ENCODE measurements at regions not wholly inside any gene's neighbourhood (a gene's known extent, or its start where the extent isn't known, plus 50 kb on each side); places are given as distances from the start of the nearest gene placed in this dataset.

GRCh38 chr10:89923661-89924060 is 222.3 kb downstream of the KIF20B start:
- no peaks in the 10 kb centered on the region for H3K4me1 ChIP-seq
- no peak for DNase-seq
- H3K27me3 ChIP-seq: no peaks in the 10 kb centered on the region
- TF ChIP-seq POLR2A (IDR thresholded peaks at IDR 0.05) (no peak), CTCF (IDR thresholded peaks at IDR 0.05) (no peak)
- 72 to 73% methylated on average over 1 of the region's 1 CpG for WGBS, 2 donors
- H3K27ac ChIP-seq: no peak overlapping the region
- H3K9me3 ChIP-seq: no peaks in the 10 kb centered on the region
- H3K36me3 ChIP-seq: no peaks in the 10 kb centered on the region
- intact Hi-C loops (cut with DNase I): no loop called here
- no peak overlapping the region for H3K4me3 ChIP-seq

- 46 to 63% methylated on average over 1 of the region's 1 CpG for WGBS, 2 donors
- H3K9me3 ChIP-seq: no peaks in the 10 kb centered on the region
- DNase-seq: no peak
- intact Hi-C loops (cut with DNase I): no loop called here
- H3K4me1 ChIP-seq: no peaks in the 10 kb centered on the region
- TF ChIP-seq POLR2A (IDR thresholded peaks at IDR 0.05) (no peak), CTCF (IDR thresholded peaks at IDR 0.05) (no peak)
- H3K27me3 ChIP-seq: no peaks in the 10 kb centered on the region
- no peak overlapping the region for H3K27ac ChIP-seq
- H3K36me3 ChIP-seq: no peaks in the 10 kb centered on the region
- no peak overlapping the region for H3K4me3 ChIP-seq
Measured at GRCh38 chr10:89924261-89924660, 222.9 kb downstream of the KIF20B start.

- intact Hi-C loops (cut with DNase I): no loop called here
- Histone ChIP-seq H3K27ac (no peak overlapping the region), H3K4me1 (no peaks in the 10 kb centered on the region), H3K36me3 (no peaks in the 10 kb centered on the region), H3K27me3 (no peaks in the 10 kb centered on the region), H3K9me3 (no peaks in the 10 kb centered on the region), H3K4me3 (no peak overlapping the region)
- no peak for DNase-seq
- 47 to 78% methylated on average over 2 of the region's 2 CpGs for WGBS, 2 donors
- TF ChIP-seq POLR2A (IDR thresholded peaks at IDR 0.05): no peak
- no peak for TF ChIP-seq CTCF (IDR thresholded peaks at IDR 0.05)
Measured at GRCh38 chr10:89926736-89927135, 225.3 kb downstream of the KIF20B start.

GRCh38 chr10:89929282-89930026 is 228.1 kb downstream of the KIF20B start:
- Histone ChIP-seq H3K27ac (no peak overlapping the region), H3K4me1 (no peaks in the 10 kb centered on the region), H3K27me3 (no peaks in the 10 kb centered on the region), H3K36me3 (no peaks in the 10 kb centered on the region), H3K4me3 (no peak overlapping the region), H3K9me3 (no peaks in the 10 kb centered on the region)
- WGBS, 2 donors: 65 to 72% methylated on average over 8 of the region's 8 CpGs
- DNase-seq: no peak
- intact Hi-C loops (cut with DNase I): no loop called here
- TF ChIP-seq CTCF (IDR thresholded peaks at IDR 0.05) (no peak), POLR2A (IDR thresholded peaks at IDR 0.05) (no peak)

- H3K9me3 ChIP-seq: no peaks in the 10 kb centered on the region
- H3K36me3 ChIP-seq: no peaks in the 10 kb centered on the region
- TF ChIP-seq POLR2A (IDR thresholded peaks at IDR 0.05): no peak
- no peak for TF ChIP-seq CTCF (IDR thresholded peaks at IDR 0.05)
- H3K4me3 ChIP-seq: no peak overlapping the region
- WGBS, 2 donors: 44 to 66% methylated on average over 3 of the region's 3 CpGs
- no peak overlapping the region for H3K27ac ChIP-seq
- intact Hi-C loops (cut with DNase I): no loop called here
- no peak for DNase-seq
- H3K4me1 ChIP-seq: peaks cover 0 to 6% (median 0%) of the 10 kb centered on the region in 3 donors
- H3K27me3 ChIP-seq: no peaks in the 10 kb centered on the region
Measured at GRCh38 chr10:89937494-89937893, 236.1 kb downstream of the KIF20B start.
